H9 (cell line): ENCODE measurements at regions not wholly inside any gene's neighbourhood (a gene's known extent, or its start where the extent isn't known, plus 50 kb on each side); places are given as distances from the start of the nearest gene placed in this dataset.

ENCODE experiments used
- DNase-seq: peaks from one replicate; pipeline ENCODE4 v3.0.0-alpha.2; 2017
- H2AFZ ChIP-seq: one replicate; pipeline ENCODE4 v1.6.1; 2013; ENCODE audit warnings: mild to moderate bottlenecking, low read length, control low read depth, moderate library complexity
- H2AK5ac ChIP-seq: 2 replicates; pipeline ENCODE4 v1.6.1; 2013; ENCODE audit warnings: low read length, control low read depth, mixed read lengths; ENCODE audit not compliant: insufficient read length
- H2BK120ac ChIP-seq: one replicate; pipeline ENCODE4 v1.6.1; 2013; ENCODE audit warnings: low read depth, mild to moderate bottlenecking, low read length, control low read depth, inconsistent platforms; ENCODE audit not compliant: poor library complexity, severe bottlenecking
- H2BK12ac ChIP-seq: 2 replicates; pipeline ENCODE4 v1.6.1; 2013; ENCODE audit warnings: low read length, control low read depth, mixed read lengths, low read depth; ENCODE audit not compliant: insufficient read length
- H2BK15ac ChIP-seq: 2 replicates; pipeline ENCODE4 v1.6.1; 2013; ENCODE audit warnings: low read depth, low read length, control low read depth
- H2BK20ac ChIP-seq: one replicate; pipeline ENCODE4 v1.6.1; 2013; ENCODE audit warnings: low read depth, mild to moderate bottlenecking, low read length, control low read depth, inconsistent platforms; ENCODE audit not compliant: poor library complexity, severe bottlenecking
- H2BK5ac ChIP-seq: 2 replicates; pipeline ENCODE4 v1.6.1; 2013; ENCODE audit warnings: low read length, control low read depth, mixed read lengths; ENCODE audit not compliant: insufficient read length
- H3K14ac ChIP-seq: 2 replicates; pipeline ENCODE4 v1.6.1; 2013; ENCODE audit warnings: low read length, control low read depth; ENCODE audit not compliant: insufficient read depth
- H3K18ac ChIP-seq: 2 replicates; pipeline ENCODE4 v1.6.1; 2013; ENCODE audit warnings: low read depth, mild to moderate bottlenecking, mixed read lengths, low read length, control low read depth; ENCODE audit not compliant: insufficient read length
- H3K23ac ChIP-seq: 2 replicates; pipeline ENCODE4 v1.6.1; 2013; ENCODE audit warnings: low read length, control low read depth, mixed read lengths, low read depth; ENCODE audit not compliant: insufficient read length
- H3K23me2 ChIP-seq: 2 replicates; pipeline ENCODE4 v1.6.1; 2013; ENCODE audit warnings: low read depth, mild to moderate bottlenecking, mixed read lengths, low read length, control low read depth; ENCODE audit not compliant: insufficient read length, poor library complexity, severe bottlenecking
- H3K27ac ChIP-seq: 2 replicates; pipeline ENCODE4 v1.5.1; 2013; ENCODE audit warnings: low read length, control low read depth, mixed read lengths, low read depth; ENCODE audit not compliant: insufficient read length
- H3K27me3 ChIP-seq: 2 replicates; pipeline ENCODE4 v1.6.1; 2013; ENCODE audit warnings: low read length, control low read depth, inconsistent platforms; ENCODE audit not compliant: insufficient read depth
- H3K4ac ChIP-seq: 2 replicates; pipeline ENCODE4 v1.6.1; 2013; ENCODE audit warnings: low read depth, mild to moderate bottlenecking, control low read depth, inconsistent platforms, low read length, moderate library complexity
- H3K4me1 ChIP-seq: 2 replicates; pipeline ENCODE4 v1.6.1; 2013; ENCODE audit warnings: low read length, control low read depth, inconsistent platforms; ENCODE audit not compliant: insufficient read depth
- H3K4me2 ChIP-seq: 2 replicates; pipeline ENCODE4 v1.6.1; 2013; ENCODE audit warnings: low read length, control low read depth, mixed read lengths; ENCODE audit not compliant: insufficient read length, insufficient read depth
- H3K56ac ChIP-seq: 2 replicates; pipeline ENCODE4 v1.6.1; 2013; ENCODE audit warnings: low read depth, mild to moderate bottlenecking, mixed read lengths, low read length, control low read depth; ENCODE audit not compliant: insufficient read length
- H3K79me1 ChIP-seq: 2 replicates; pipeline ENCODE4 v1.6.1; 2013; ENCODE audit warnings: low read depth, mild to moderate bottlenecking, moderate library complexity, low read length, control low read depth, inconsistent platforms; ENCODE audit not compliant: insufficient read depth, poor library complexity, severe bottlenecking
- H3K79me2 ChIP-seq: 2 replicates; pipeline ENCODE4 v1.6.1; 2013; ENCODE audit warnings: low read length, control low read depth, inconsistent platforms; ENCODE audit not compliant: insufficient read depth
- H3K9ac ChIP-seq: 2 replicates; pipeline ENCODE4 v1.6.1; 2013; ENCODE audit warnings: low read length, control low read depth, mixed read lengths; ENCODE audit not compliant: insufficient read length; ENCODE audit errors: extremely low read depth
- H3K9me3 ChIP-seq: one replicate; pipeline ENCODE4 v1.6.1; 2013; ENCODE audit warnings: low read depth, low read length, inconsistent platforms; ENCODE audit not compliant: control insufficient read depth
- H3T11ph ChIP-seq: one replicate; pipeline ENCODE4 v1.6.1; 2013; ENCODE audit warnings: mild to moderate bottlenecking, low read length, control low read depth, inconsistent platforms
- H4K20me1 ChIP-seq: one replicate; pipeline ENCODE4 v1.6.1; 2013; ENCODE audit not compliant: control insufficient read depth, insufficient read length, insufficient read depth
- H4K5ac ChIP-seq: 2 replicates; pipeline ENCODE4 v1.6.1; 2013; ENCODE audit warnings: low read depth, mild to moderate bottlenecking, mixed read lengths, low read length, control low read depth; ENCODE audit not compliant: insufficient read length
- H4K8ac ChIP-seq: replicated peaks from 2 replicates; pipeline ENCODE4 v1.6.1; 2013; ENCODE audit warnings: low read length, control low read depth, mixed read lengths, low read depth; ENCODE audit not compliant: insufficient read length
- H4K91ac ChIP-seq: 2 replicates; pipeline ENCODE4 v1.6.1; 2013; ENCODE audit warnings: low read depth, mild to moderate bottlenecking, moderate library complexity, mixed read lengths, low read length, control low read depth; ENCODE audit not compliant: insufficient read length
- H3K27ac Mint-ChIP-seq, 3 experiments: 2 replicates in 2 of 3; 3 replicates in 1 of 3; pipeline ENCODE4 v1.8.0; 2020 to 2021; ENCODE audit warnings: mixed read lengths in 3 of 3, mild to moderate bottlenecking in 1 of 3, moderate library complexity in 1 of 3
- H3K27me3 Mint-ChIP-seq: 2 replicates; pipeline ENCODE4 v1.8.0; 2021; ENCODE audit warnings: low read depth, mild to moderate bottlenecking, moderate library complexity, mixed read lengths
- H3K36me3 Mint-ChIP-seq, 3 experiments: 2 replicates in 2 of 3; 3 replicates in 1 of 3; pipeline ENCODE4 v1.8.0; 2020 to 2021; ENCODE audit warnings: low read depth in 3 of 3, mixed read lengths in 3 of 3; ENCODE audit not compliant: insufficient read depth in 1 of 3
- H3K4me1 Mint-ChIP-seq, 2 experiments: 2 replicates each; pipeline ENCODE4 v1.8.0; 2020; ENCODE audit warnings: mixed read lengths in 2 of 2
- H3K4me3 Mint-ChIP-seq, 2 experiments: 2 replicates in 1 of 2; 3 replicates in 1 of 2; pipeline ENCODE4 v1.8.0; 2020 to 2021; ENCODE audit warnings: mild to moderate bottlenecking in 2 of 2, mixed read lengths in 2 of 2, moderate library complexity in 1 of 2
- H3K9me3 Mint-ChIP-seq, 2 experiments: 2 replicates in 1 of 2; 3 replicates in 1 of 2; pipeline ENCODE4 v1.8.0; 2020; ENCODE audit warnings: mild to moderate bottlenecking in 2 of 2, mixed read lengths in 2 of 2, moderate library complexity in 1 of 2
- WGBS: extraction: QIAGEN DNeasy Blood & Tissue Kit; methylation state at CpG from one replicate; pipeline ENCODE4 v1.1.7; 2013; ENCODE audit warnings: missing lambda C conversion rate, low lambda C conversion rate, mixed read lengths; ENCODE audit not compliant: insufficient read length; ENCODE audit errors: extremely low coverage; 5-methylcytosine and 5-hydroxymethylcytosine counted together
- TF ChIP-seq, protein P1 (sequence below): fragments of 200-600 bp; sonication (generic); conservative IDR thresholded peaks from 3 replicates; pipeline ENCODE4 v1.8.0; 2021; ENCODE audit warnings: antibody characterized with exemption, mild to moderate bottlenecking

DNA sequence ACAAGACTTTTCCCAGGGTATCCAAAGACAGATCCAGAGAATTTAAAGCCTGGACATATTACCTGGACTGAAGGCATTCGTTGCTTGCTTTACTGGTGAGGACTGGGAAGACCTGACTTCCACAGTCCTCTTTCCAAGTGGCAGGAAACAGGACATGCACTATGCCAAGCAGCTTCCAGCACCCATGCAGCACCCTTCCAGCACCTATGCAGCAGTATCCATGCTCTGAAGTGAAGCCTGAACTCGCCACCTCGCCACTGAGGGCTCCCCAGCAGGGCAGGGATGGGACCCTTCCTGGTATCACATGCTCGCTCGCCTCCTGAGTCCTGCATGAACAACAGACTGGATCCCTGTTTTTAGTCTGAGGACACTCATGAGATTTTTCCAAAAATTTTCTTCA, 189.9 kb upstream of the KLF14 start:
- Histone ChIP-seq H3K14ac (peak overlapping the region; percentile 81; the same call in 1 of the 2 replicates), H3K23ac (no peak overlapping the region), H3K79me2 (no peaks in the 10 kb centered on the region), H2AFZ (no peak overlapping the region), H2BK15ac (no peak overlapping the region), H2BK120ac (no peak overlapping the region), H3K18ac (no peak overlapping the region), H3K79me1 (no peaks in the 10 kb centered on the region), H3K27ac (no peak overlapping the region), H3K9ac (no peak overlapping the region), H4K8ac (no peak overlapping the region), H3T11ph (no peak overlapping the region), H3K4me2 (no peak overlapping the region), H2BK20ac (no peak overlapping the region), H3K4me1 (no peaks in the 10 kb centered on the region; the same call in 1 of the 2 replicates), H2AK5ac (no peak overlapping the region), H4K5ac (no peak overlapping the region), H4K20me1 (no peaks in the 10 kb centered on the region), H4K91ac (no peak overlapping the region), H3K56ac (no peak overlapping the region), H3K4ac (no peak overlapping the region), H3K9me3 (no peaks in the 10 kb centered on the region), H2BK5ac (no peak overlapping the region), H2BK12ac (no peak overlapping the region), H3K27me3 (no peaks in the 10 kb centered on the region), H3K23me2 (no peaks in the 10 kb centered on the region)
- Mint-ChIP-seq H3K27ac (peak overlapping the region in 2 of 3 experiments; percentile 18 to 48; a peak in 1 of 7 replicates), H3K4me1 (peaks cover 31 to 37% of the 10 kb centered on the region in 2 experiments), H3K4me3 (no peak overlapping the region), H3K9me3 (no peaks in the 10 kb centered on the region), H3K27me3 (no peaks in the 10 kb centered on the region; the same call in 1 of the 2 replicates), H3K36me3 (no peaks in the 10 kb centered on the region)
- no peak for DNase-seq
- no CpG with 5 or more reads among the region's 5 CpGs for WGBS
- TF ChIP-seq, protein P1, sequence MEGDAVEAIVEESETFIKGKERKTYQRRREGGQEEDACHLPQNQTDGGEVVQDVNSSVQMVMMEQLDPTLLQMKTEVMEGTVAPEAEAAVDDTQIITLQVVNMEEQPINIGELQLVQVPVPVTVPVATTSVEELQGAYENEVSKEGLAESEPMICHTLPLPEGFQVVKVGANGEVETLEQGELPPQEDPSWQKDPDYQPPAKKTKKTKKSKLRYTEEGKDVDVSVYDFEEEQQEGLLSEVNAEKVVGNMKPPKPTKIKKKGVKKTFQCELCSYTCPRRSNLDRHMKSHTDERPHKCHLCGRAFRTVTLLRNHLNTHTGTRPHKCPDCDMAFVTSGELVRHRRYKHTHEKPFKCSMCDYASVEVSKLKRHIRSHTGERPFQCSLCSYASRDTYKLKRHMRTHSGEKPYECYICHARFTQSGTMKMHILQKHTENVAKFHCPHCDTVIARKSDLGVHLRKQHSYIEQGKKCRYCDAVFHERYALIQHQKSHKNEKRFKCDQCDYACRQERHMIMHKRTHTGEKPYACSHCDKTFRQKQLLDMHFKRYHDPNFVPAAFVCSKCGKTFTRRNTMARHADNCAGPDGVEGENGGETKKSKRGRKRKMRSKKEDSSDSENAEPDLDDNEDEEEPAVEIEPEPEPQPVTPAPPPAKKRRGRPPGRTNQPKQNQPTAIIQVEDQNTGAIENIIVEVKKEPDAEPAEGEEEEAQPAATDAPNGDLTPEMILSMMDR: no peak
